ENCODE measurements at regions not wholly inside any gene's neighbourhood (a gene's known extent, or its start where the extent isn't known, plus 50 kb on each side); places are given as distances from the start of the nearest gene placed in this dataset.

DNA sequence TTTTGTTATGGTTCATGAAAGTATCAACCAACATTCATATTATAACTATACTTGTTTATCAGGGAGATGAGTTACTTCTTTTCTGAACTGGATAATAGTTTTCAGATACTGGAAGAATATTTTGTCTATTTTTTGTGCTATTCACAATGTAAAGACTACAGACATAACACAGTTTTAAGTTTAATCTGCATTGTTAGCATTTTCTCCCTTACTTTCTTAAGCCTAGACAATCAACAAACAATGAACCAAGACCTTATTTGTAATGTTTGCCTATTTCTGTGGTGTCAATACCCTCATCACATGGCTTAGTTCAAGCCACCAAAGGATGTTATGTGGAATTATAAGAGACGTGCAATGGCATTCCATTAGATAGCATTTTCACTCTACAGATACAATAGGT, 119.5 kb downstream of the CAVIN4 start:
- no peak for TF ChIP-seq YY1 (IDR thresholded peaks at IDR 0.05; ENCODE audit: low read depth)
- no peak for TF ChIP-seq CTCF (IDR thresholded peaks at IDR 0.05)
- TF ChIP-seq RAD21 (IDR thresholded peaks at IDR 0.05; ENCODE audit: low read length) = no peak
- TF ChIP-seq TAF1 (IDR thresholded peaks at IDR 0.05; ENCODE audit: borderline replicate concordance, low read depth, low read length) = no peak
- no peak for TF ChIP-seq EP300 (IDR thresholded peaks at IDR 0.05; ENCODE audit: borderline replicate concordance in 1 of 2, low read depth in 1 of 2, low read length in 1 of 2)
- no peak for TF ChIP-seq SMC3 (IDR thresholded peaks at IDR 0.05; ENCODE audit: low read depth, low read length)
- no peak for TF ChIP-seq POLR2AphosphoS5 (IDR thresholded peaks at IDR 0.05; ENCODE audit: low read depth, low read length)
- no peak for TF ChIP-seq ELF1 (IDR thresholded peaks at IDR 0.05)
- TF ChIP-seq, protein P1, sequence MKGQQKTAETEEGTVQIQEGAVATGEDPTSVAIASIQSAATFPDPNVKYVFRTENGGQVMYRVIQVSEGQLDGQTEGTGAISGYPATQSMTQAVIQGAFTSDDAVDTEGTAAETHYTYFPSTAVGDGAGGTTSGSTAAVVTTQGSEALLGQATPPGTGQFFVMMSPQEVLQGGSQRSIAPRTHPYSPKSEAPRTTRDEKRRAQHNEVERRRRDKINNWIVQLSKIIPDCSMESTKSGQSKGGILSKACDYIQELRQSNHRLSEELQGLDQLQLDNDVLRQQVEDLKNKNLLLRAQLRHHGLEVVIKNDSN (IDR thresholded peaks at IDR 0.05; ENCODE audit: borderline replicate concordance, low read depth) = no peak
- TF ChIP-seq, protein P2, sequence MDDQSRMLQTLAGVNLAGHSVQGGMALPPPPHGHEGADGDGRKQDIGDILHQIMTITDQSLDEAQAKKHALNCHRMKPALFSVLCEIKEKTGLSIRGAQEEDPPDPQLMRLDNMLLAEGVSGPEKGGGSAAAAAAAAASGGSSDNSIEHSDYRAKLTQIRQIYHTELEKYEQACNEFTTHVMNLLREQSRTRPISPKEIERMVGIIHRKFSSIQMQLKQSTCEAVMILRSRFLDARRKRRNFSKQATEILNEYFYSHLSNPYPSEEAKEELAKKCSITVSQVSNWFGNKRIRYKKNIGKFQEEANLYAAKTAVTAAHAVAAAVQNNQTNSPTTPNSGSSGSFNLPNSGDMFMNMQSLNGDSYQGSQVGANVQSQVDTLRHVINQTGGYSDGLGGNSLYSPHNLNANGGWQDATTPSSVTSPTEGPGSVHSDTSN (IDR thresholded peaks at IDR 0.05) = no peak

All from SK-N-SH (cell line).